H1 (cell line): ENCODE measurements at regions not wholly inside any gene's neighbourhood (a gene's known extent, or its start where the extent isn't known, plus 50 kb on each side); places are given as distances from the start of the nearest gene placed in this dataset.

ENCODE experiments used
- PHF8 ChIP-seq: fragments of 200-600 bp; sonication (generic); conservative IDR thresholded peaks from 2 replicates; pipeline ENCODE4 v1.7.1; 2012; ENCODE audit warnings: low read depth, mild to moderate bottlenecking, inconsistent platforms, low read length, moderate library complexity
- POLR2AphosphoS5 ChIP-seq: IDR thresholded peaks from 2 replicates; pipeline ENCODE4 v1.6.1; 2011; ENCODE audit warnings: low read depth, low read length
- POU5F1 ChIP-seq: IDR thresholded peaks from 2 replicates; pipeline ENCODE4 v1.6.1; 2011; ENCODE audit warnings: low read depth, mild to moderate bottlenecking, low read length, moderate library complexity
- SP1 ChIP-seq: IDR thresholded peaks from 2 replicates; pipeline ENCODE4 v1.6.1; 2011; ENCODE audit warnings: low read depth, low read length

DNA sequence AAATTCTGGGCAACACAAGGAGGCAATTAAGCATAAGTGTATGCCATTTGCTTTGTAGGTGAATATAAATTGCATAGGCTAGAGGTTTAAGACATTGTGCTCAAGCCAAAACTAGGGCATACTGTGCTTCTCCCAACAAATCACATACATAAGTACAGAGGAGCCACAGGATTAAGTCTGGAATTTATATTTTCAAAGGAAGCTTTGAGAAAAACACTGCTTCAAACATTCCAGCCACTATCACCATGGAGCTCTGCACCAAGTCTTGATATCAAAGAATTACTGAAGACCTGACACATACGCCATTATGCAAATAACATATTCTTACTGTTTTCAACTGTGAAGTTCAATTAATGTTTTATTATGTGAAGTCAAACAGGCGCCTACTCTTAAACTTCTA, 119.4 kb upstream of the NPHP3 start (continued):
- TF ChIP-seq POU5F1 = no peak
- TF ChIP-seq SP1 = no peak
- no peak for TF ChIP-seq PHF8
- TF ChIP-seq POLR2AphosphoS5 = no peak
